Progenitor cell of endocrine pancreas (in vitro differentiated cells): ENCODE measurements at regions not wholly inside any gene's neighbourhood (a gene's known extent, or its start where the extent isn't known, plus 50 kb on each side); places are given as distances from the start of the nearest gene placed in this dataset.
A peak's percentile ranks its signal among the peaks of the same experiment; 100 is the strongest.

Source experiments
- DNase-seq: peaks from one replicate; pipeline ENCODE4 v3.0.0; 2021; ENCODE audit warnings: low spot score; ENCODE audit not compliant: unreplicated experiment
- H3K27ac Mint-ChIP-seq: 2 replicates; pipeline ENCODE4 v1.8.0; 2021; ENCODE audit warnings: mild to moderate bottlenecking, moderate library complexity, mixed read lengths
- H3K27me3 Mint-ChIP-seq: 2 replicates; pipeline ENCODE4 v1.8.0; 2021; ENCODE audit warnings: mixed read lengths
- H3K36me3 Mint-ChIP-seq: 2 replicates; pipeline ENCODE4 v1.8.0; 2022; ENCODE audit warnings: mixed read lengths; ENCODE audit not compliant: insufficient read depth
- H3K4me1 Mint-ChIP-seq: 2 replicates; pipeline ENCODE4 v1.8.0; 2021; ENCODE audit warnings: low read depth, mixed read lengths
- H3K4me3 Mint-ChIP-seq: 2 replicates; pipeline ENCODE4 v1.8.0; 2021; ENCODE audit warnings: low read depth, mild to moderate bottlenecking, moderate library complexity, mixed read lengths
- H3K9me3 Mint-ChIP-seq: 2 replicates; pipeline ENCODE4 v1.8.0; 2021; ENCODE audit warnings: low read depth, mixed read lengths
- CTCF ChIP-seq: fragments of 200-600 bp; sonication (generic); IDR thresholded peaks from one replicate; pipeline ENCODE4 v1.5.0; 2021; ENCODE audit warnings: antibody characterized with exemption, mild to moderate bottlenecking; ENCODE audit not compliant: unreplicated experiment

GRCh38 chr18:25563346-25563745 is 211.4 kb upstream of the ZNF521 start:
- no peak for DNase-seq
- peaks cover 5% of the 10 kb centered on the region for H3K4me1 Mint-ChIP-seq
- peaks cover 15% of the 10 kb centered on the region for H3K27me3 Mint-ChIP-seq
- H3K27ac Mint-ChIP-seq = no peak overlapping the region
- peaks cover 1% of the 10 kb centered on the region for H3K36me3 Mint-ChIP-seq
- H3K9me3 Mint-ChIP-seq = peaks cover 12% of the 10 kb centered on the region
- H3K4me3 Mint-ChIP-seq = no peak overlapping the region
- TF ChIP-seq CTCF = no peak

GRCh38 chr18:25561918-25562317 is 210.0 kb upstream of the ZNF521 start:
- peaks cover 8% of the 10 kb centered on the region for H3K9me3 Mint-ChIP-seq
- TF ChIP-seq CTCF = peak; percentile 67
- H3K27ac Mint-ChIP-seq = peak overlapping the region; percentile 53
- H3K4me3 Mint-ChIP-seq = no peak overlapping the region
- H3K27me3 Mint-ChIP-seq = peaks cover 18% of the 10 kb centered on the region
- H3K36me3 Mint-ChIP-seq = peaks cover 1% of the 10 kb centered on the region
- no peak for DNase-seq
- peaks cover 5% of the 10 kb centered on the region for H3K4me1 Mint-ChIP-seq

GRCh38 chr18:25560369-25560768 is 208.4 kb upstream of the ZNF521 start:
- DNase-seq = no peak
- H3K27ac Mint-ChIP-seq = no peak overlapping the region
- TF ChIP-seq CTCF = no peak
- H3K9me3 Mint-ChIP-seq = no peaks in the 10 kb centered on the region
- no peak overlapping the region for H3K4me3 Mint-ChIP-seq
- peaks cover 2% of the 10 kb centered on the region for H3K4me1 Mint-ChIP-seq
- no peaks in the 10 kb centered on the region for H3K36me3 Mint-ChIP-seq
- peaks cover 21% of the 10 kb centered on the region for H3K27me3 Mint-ChIP-seq

- no peak for DNase-seq
- Mint-ChIP-seq H3K9me3 (no peaks in the 10 kb centered on the region), H3K27ac (no peak overlapping the region), H3K4me3 (no peak overlapping the region), H3K27me3 (peaks cover 13% of the 10 kb centered on the region), H3K4me1 (peaks cover 2% of the 10 kb centered on the region), H3K36me3 (no peaks in the 10 kb centered on the region)
- TF ChIP-seq CTCF = no peak
Observed at GRCh38 chr18:25557011-25557410, 205.0 kb upstream of the ZNF521 start.

- Mint-ChIP-seq H3K36me3 (no peaks in the 10 kb centered on the region), H3K9me3 (no peaks in the 10 kb centered on the region), H3K4me3 (no peak overlapping the region), H3K27ac (no peak overlapping the region), H3K27me3 (peaks cover 8% of the 10 kb centered on the region), H3K4me1 (peaks cover 2% of the 10 kb centered on the region)
- TF ChIP-seq CTCF = no peak
- no peak for DNase-seq
Observed at GRCh38 chr18:25553631-25554263, 201.8 kb upstream of the ZNF521 start.
